Testis (tissue), 2 donors: ENCODE measurements at regions not wholly inside any gene's neighbourhood (a gene's known extent, or its start where the extent isn't known, plus 50 kb on each side); places are given as distances from the start of the nearest gene placed in this dataset.

Experiments used
- POLR2A ChIP-seq: fragments of 450-650 bp; IDR thresholded peaks from one replicate; pipeline ENCODE4 v1.6.1; 2017; ENCODE audit warnings: antibody characterized with exemption, mild to moderate bottlenecking, moderate library complexity
- TF ChIP-seq, protein P1 (sequence below), 3 experiments: fragments of 450-650 bp in 2 of 3; fragments of 200-600 bp in 1 of 3; sonication (generic) in 1 of 3; IDR thresholded peaks; one replicate each; pipeline ENCODE4 v1.5.1; 2016 to 2019; ENCODE audit warnings: antibody characterized with exemption in 3 of 3, mild to moderate bottlenecking in 2 of 3, moderate library complexity in 1 of 3

DNA sequence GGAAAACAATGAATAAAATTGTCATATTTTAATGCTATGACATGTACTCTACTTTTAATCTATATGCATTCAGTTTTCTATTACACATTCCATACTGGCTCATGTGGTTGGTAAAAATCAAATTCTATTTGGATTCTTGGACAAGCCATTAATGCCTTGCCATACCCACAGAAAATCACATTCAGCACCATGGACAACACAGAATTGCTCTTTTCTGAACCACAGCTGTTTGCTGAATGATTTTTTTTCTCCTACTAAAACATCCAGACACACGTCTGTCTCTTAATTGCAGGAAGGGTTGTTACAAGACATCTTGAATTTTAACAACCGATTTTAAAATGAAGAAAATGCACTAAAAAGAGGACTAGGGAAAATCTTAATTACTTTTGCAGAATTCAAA lies 675.6 kb downstream of the BRINP1 start:
- TF ChIP-seq, protein P1, sequence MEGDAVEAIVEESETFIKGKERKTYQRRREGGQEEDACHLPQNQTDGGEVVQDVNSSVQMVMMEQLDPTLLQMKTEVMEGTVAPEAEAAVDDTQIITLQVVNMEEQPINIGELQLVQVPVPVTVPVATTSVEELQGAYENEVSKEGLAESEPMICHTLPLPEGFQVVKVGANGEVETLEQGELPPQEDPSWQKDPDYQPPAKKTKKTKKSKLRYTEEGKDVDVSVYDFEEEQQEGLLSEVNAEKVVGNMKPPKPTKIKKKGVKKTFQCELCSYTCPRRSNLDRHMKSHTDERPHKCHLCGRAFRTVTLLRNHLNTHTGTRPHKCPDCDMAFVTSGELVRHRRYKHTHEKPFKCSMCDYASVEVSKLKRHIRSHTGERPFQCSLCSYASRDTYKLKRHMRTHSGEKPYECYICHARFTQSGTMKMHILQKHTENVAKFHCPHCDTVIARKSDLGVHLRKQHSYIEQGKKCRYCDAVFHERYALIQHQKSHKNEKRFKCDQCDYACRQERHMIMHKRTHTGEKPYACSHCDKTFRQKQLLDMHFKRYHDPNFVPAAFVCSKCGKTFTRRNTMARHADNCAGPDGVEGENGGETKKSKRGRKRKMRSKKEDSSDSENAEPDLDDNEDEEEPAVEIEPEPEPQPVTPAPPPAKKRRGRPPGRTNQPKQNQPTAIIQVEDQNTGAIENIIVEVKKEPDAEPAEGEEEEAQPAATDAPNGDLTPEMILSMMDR (IDR thresholded peaks at IDR 0.05) = no peak
- no peak for TF ChIP-seq POLR2A
